ENCODE measurements at regions not wholly inside any gene's neighbourhood (a gene's known extent, or its start where the extent isn't known, plus 50 kb on each side); places are given as distances from the start of the nearest gene placed in this dataset.
"Not testable (repeated sequence)": the region's sequence is repeated elsewhere in the genome, so short reads cannot be mapped to it uniquely, and the experiment has no call there.

DNA sequence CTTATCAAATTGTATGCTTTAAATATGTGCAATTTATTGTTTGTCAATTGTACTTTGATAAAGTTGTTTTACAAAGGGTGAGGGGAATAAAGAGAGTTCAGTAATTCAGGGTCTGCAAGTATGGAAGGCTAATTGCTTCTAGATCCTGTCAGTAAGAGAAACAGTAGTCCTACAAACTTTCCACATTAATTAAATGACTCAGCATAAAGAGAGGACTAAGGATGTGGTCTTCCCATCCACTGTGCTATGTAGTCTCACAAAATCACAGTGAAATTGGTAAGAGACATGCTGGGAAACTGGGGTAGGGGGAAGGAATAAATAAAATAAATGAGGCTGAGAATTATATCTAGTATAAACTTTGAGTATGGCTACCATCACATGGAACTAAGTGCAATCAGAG is 130.2 kb upstream of the PKP2 start:
- DNase-seq (ENCODE audit: low read depth): no peak

- not testable (repeated sequence) for DNase-seq (ENCODE audit: low read depth)
Observed at GRCh38 chr12:33022724-33023123, 126.1 kb upstream of the PKP2 start.

DNA sequence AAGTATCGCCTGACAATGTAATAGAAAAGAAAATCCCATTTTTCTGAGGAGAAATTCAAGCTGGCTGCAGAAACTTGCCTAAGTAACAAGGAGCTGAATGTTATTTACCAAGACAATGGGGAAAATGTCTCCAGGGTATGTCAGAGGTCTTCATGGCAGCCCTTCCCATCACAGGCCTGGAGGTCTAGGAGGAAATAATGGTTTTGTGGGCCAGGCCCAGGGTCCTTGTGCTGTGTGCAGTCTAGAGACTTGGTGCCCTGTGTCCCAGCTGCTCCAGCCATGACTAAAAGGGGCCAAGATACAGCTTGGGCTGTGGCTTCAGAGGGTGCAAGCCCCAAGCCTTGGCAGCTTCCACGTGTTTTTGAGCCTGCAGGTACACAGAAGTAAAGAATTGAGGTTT is 120.5 kb upstream of the PKP2 start:
- DNase-seq (ENCODE audit: low read depth): not testable (repeated sequence)

DNA sequence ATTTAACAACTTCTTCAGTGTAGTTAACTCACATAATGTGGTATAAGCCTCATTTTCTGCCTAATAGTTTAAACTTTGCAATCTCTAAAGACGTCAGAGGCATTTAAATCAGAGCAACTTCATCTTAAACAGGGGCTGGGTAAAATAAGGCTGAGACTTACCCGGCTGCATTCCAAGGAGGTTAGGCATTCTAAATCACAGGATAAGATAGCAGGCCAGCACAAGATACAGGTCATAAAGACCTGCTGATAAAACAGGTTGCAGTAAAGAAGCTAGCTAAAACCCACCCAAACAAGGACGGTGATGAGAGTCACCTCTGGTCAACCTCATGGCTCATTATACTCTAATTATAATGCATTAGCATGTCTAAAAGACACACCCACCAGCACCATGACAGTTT is 115.6 kb upstream of the PKP2 start:
- DNase-seq (ENCODE audit: low read depth): no peak

DNA sequence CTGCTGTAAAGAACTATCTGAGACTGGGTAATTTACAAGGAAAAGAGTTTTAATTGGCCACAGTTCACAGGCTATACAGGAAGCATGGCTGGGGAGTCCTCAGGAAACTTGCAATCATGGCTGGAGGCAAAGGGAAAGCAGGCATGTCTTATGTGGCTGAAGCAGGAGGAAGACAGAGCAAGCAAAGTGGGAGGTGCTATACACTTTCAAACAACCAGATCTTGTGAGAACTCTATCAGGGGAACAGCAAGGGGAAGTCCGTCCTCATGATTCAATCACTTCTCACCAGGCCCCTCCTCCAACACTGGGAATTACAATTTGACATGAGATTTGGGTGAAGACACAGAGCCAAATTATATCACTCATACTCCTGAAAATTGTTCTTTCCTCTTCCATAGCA is 109.5 kb upstream of the PKP2 start:
- DNase-seq (ENCODE audit: low read depth): no peak

DNA sequence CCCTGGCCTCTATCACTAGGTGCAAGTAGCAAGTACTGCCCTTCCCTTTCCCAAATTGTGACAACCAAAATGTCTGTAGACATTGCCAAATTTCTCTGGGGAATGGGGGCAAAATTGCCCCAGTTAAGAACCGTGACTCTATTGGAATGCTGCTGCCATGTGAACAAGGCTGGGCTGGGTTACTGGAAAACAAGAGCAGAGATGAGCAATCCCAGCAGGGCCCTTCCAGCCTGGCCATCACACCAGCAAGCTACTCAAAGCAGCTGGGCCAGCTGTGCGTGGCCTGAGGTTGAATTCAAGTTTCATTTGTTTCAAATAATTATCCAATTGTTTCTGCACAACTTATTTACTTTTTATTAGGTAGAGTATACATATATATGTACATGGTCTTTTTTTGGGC is 103.4 kb upstream of the PKP2 start:
- DNase-seq (ENCODE audit: low read depth): no peak

GRCh38 chr12:32997471-32997870 is 100.9 kb upstream of the PKP2 start:
- no peak for DNase-seq (ENCODE audit: low read depth)

DNA sequence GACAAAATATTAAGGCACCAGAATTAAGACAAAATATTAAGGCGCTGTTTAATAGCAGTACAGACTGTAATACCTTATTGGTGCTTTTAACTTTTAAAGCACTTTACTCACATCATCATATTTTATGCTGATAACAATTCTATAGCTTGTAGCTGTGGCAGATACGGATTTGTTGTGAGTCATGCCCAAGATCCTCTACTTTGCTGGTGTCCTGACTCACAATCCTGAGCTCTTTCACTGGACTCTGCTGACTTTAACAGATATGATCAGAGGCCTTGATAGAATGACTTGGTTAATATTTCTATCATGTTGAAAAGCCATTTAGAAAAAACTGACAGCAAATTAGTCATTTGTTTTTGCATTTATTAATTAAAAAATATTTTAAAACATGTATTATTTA is 99.0 kb upstream of the PKP2 start:
- DNase-seq (ENCODE audit: low read depth): peak; percentile 57

DNA sequence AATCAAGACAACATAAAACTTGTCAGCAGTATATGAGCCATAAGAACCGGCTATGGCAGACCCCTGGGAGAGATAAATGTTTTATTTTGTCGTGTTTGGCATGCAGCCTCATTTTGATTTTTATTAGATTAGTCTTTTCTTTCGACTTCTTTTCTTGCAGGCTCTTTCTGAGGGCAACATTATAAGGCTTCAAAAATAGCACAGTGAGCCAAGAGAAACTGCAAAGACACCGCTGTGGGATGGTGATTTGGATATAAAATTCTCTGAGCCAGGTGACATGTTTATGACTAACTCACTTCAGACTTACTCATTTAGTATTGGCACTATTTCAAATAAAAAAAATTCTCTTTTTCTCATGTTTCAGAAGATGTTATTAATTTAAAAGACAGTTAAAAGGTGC is 96.8 kb upstream of the PKP2 start:
- no peak for DNase-seq (ENCODE audit: low read depth)

DNA sequence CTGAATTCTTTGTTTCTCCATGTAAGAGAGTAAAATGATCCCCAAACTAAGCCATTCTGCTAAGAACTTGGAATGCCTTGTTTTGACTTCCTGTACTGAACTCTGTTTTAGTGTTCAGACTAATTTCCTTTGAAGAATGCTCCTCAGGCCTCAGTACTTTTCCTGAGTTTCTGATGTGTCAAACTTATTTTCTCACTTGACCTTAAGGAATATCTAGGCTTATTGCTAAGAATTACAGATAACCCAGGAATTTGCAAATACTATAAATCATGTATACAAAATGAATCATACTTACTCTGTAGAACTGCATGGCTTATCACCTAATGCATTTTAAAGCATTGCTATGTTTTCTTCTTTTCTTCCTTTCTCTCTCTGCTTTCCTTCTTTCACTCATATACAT is 93.1 kb upstream of the PKP2 start:
- DNase-seq (ENCODE audit: low read depth): peak; percentile 50

DNA sequence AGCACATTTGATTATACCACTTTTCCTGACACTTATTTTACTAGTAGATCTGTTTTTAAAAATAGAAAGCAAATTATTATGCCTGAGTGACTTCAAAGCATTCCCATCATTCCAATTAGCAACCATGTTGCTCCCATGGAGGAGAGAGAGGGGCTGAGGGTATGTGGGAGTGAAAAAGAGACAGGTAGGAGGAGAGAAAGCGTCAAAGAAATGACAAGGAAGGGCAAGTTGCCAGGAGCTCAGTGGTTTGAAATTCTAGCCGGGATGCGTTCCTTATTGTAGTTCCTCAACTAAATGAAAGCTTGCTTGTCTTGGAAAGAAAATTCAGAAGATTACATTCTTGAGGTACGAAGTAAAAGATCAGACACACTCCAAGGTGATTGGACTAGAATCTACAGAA is 92.4 kb upstream of the PKP2 start:
- DNase-seq (ENCODE audit: low read depth): peak; percentile 69

GRCh38 chr12:32987512-32987911 is 90.9 kb upstream of the PKP2 start:
- DNase-seq (ENCODE audit: low read depth): no peak

DNA sequence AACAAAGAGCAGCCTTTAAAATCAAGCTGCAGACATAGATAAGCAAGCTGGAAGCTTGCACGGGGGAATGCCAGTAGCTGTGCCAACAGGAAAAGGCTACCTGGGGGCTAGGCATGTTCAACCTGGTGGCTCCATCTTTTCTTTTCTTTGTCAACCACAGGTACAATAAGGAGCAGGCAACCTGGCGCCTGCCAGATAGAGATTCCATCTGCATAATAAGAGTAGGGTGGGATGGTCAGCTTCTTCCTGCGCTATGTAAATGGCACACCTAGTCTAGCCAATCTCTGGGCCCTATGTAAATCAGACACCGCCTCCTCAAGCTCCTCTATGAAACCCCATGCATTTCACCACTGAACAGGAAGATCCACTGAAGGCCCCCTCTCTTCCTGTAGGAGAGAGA is 87.4 kb upstream of the PKP2 start:
- DNase-seq (ENCODE audit: low read depth): no peak

DNA sequence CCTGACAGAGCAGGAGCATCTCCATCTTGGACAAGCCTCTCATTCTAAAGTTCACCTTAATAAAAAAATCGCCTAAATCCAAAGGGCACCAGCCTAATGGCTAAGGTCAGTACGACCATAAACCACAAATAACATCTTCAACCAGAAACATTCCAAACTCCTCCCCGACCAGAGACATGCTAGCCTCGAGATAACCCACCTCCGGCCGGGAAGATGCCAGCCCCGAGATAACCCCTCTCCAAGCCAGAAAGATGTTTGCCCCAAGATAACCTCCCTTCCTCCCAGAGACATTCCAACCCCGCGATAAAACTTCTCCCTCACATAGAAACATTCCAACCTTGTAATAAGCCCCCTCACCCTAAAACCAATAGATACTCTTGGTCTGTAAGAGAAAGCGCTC is 86.8 kb upstream of the PKP2 start:
- no peak for DNase-seq (ENCODE audit: low read depth)

- no peak for DNase-seq (ENCODE audit: low read depth)
Observed at GRCh38 chr12:32981139-32981538, 84.6 kb upstream of the PKP2 start.

GRCh38 chr12:32975122-32975521 is 78.5 kb upstream of the PKP2 start:
- no peak for DNase-seq (ENCODE audit: low read depth)

GRCh38 chr12:32970465-32971110 is 74.0 kb upstream of the PKP2 start:
- DNase-seq (ENCODE audit: low read depth): no peak

- DNase-seq (ENCODE audit: low read depth): no peak
Observed at GRCh38 chr12:32964981-32965585, 68.5 kb upstream of the PKP2 start.

GRCh38 chr12:32956418-32956817 is 59.8 kb upstream of the PKP2 start:
- DNase-seq (ENCODE audit: low read depth): not testable (repeated sequence)

- DNase-seq (ENCODE audit: low read depth): no peak
Observed at GRCh38 chr12:32952681-32953080, 56.1 kb upstream of the PKP2 start.

DNA sequence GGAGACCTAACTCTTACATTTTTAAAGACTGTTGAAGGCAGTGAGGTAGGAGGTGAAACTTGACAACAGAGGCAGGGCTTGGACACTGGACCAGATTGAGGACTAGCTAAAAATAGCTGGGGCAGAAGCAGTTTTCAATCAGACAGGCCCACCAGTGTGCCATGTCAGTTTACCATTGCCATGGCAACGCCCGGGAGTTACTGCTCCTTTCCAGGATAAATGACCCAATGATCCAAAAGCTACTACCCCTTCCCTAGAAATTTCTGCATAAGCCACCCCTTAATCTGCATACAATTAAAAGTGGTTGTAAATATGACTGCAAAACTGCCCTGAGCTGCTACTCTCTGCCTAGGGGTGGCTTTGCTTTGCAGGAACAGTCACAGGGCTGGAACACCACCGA is 53.2 kb upstream of the PKP2 start:
- DNase-seq (ENCODE audit: low read depth): no peak

GRCh38 chr12:32947206-32948067 is 50.9 kb upstream of the PKP2 start:
- DNase-seq (ENCODE audit: low read depth): peak; percentile 50

GRCh38 chr12:32946504-32947131 is 50.0 kb upstream of the PKP2 start:
- DNase-seq (ENCODE audit: low read depth): no peak
